HL-60 (cell line): ENCODE measurements at regions not wholly inside any gene's neighbourhood (a gene's known extent, or its start where the extent isn't known, plus 50 kb on each side); places are given as distances from the start of the nearest gene placed in this dataset.

Experiments
- GABPA ChIP-seq: IDR thresholded peaks from 2 replicates; pipeline ENCODE4 v1.6.1; 2012; ENCODE audit warnings: low read depth
- POLR2AphosphoS5 ChIP-seq: IDR thresholded peaks from 2 replicates; pipeline ENCODE4 v1.6.1; 2012; ENCODE audit warnings: low read depth
- REST ChIP-seq: IDR thresholded peaks from 2 replicates; pipeline ENCODE4 v1.6.1; 2012; ENCODE audit warnings: low read depth; ENCODE audit not compliant: insufficient replicate concordance
- SPI1 ChIP-seq: IDR thresholded peaks from 2 replicates; pipeline ENCODE4 v1.6.1; 2012; ENCODE audit warnings: low read depth, mild to moderate bottlenecking, borderline replicate concordance
- TF ChIP-seq, protein P1 (sequence below): IDR thresholded peaks from one replicate; pipeline ENCODE4 v1.5.1; 2011; ENCODE audit warnings: low read length, control low read depth, inconsistent platforms; ENCODE audit not compliant: insufficient read depth

- TF ChIP-seq, protein P1, sequence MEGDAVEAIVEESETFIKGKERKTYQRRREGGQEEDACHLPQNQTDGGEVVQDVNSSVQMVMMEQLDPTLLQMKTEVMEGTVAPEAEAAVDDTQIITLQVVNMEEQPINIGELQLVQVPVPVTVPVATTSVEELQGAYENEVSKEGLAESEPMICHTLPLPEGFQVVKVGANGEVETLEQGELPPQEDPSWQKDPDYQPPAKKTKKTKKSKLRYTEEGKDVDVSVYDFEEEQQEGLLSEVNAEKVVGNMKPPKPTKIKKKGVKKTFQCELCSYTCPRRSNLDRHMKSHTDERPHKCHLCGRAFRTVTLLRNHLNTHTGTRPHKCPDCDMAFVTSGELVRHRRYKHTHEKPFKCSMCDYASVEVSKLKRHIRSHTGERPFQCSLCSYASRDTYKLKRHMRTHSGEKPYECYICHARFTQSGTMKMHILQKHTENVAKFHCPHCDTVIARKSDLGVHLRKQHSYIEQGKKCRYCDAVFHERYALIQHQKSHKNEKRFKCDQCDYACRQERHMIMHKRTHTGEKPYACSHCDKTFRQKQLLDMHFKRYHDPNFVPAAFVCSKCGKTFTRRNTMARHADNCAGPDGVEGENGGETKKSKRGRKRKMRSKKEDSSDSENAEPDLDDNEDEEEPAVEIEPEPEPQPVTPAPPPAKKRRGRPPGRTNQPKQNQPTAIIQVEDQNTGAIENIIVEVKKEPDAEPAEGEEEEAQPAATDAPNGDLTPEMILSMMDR = no peak
- no peak for TF ChIP-seq GABPA
- TF ChIP-seq POLR2AphosphoS5 = no peak
- TF ChIP-seq REST = no peak
- TF ChIP-seq SPI1 = no peak
Measured at GRCh38 chr10:111962951-111963350, 220.6 kb downstream of the GPAM start.
